ENCODE measurements at regions not wholly inside any gene's neighbourhood (a gene's known extent, or its start where the extent isn't known, plus 50 kb on each side); places are given as distances from the start of the nearest gene placed in this dataset.
"Not testable (repeated sequence)": the region's sequence is repeated elsewhere in the genome, so short reads cannot be mapped to it uniquely, and the experiment has no call there.

DNA sequence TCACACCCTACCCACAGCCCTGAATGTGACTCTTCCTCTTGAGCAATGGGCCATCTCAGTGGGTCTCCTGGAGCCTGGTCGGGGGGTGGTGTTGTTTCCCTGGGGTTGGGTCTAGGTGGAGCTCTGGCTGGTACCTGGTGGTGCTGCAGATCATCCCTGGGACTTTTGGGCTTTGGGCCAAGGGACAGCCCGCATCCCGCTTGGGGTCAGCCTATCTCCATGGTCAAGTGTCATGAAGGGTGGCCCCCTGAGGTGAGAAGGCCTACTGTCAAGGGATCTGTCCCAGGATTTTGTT lies 202.0 kb downstream of the UBE3A start:
- DNase-seq, result no peak

DNA sequence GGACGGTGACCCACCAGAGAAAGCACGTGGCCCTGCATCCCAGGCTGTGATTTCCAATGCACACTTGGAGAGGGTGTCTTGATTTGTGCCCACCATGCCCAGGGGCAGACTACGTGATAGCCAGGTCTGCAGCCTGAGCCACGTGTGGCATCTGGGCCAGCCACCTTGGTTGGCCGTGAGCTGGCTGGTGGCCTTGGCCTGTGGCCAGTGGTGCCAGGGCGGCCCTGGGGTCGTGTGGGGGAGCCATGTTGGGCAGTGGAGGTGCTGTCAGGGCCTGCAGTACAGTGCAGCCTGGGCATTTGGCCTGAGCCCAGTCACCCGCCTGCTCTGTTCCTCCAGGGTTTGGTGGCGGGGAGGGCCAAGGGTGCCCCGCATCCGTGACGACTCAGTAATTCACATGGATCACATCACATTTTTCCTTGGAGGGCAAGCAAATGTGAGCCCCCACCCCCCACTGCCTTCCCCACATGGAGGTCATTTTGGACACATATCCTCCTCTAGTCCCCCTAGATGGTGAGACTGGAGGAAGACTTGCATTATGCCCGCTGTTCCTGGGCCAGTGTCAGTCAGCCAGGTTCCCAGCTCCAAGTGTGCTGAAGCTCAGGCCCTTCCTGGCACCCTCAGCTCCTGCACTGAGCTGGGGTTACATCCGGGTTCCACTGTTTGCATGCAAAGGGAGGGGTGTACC lies 201.4 kb downstream of the UBE3A start:
- no peak for DNase-seq

DNA sequence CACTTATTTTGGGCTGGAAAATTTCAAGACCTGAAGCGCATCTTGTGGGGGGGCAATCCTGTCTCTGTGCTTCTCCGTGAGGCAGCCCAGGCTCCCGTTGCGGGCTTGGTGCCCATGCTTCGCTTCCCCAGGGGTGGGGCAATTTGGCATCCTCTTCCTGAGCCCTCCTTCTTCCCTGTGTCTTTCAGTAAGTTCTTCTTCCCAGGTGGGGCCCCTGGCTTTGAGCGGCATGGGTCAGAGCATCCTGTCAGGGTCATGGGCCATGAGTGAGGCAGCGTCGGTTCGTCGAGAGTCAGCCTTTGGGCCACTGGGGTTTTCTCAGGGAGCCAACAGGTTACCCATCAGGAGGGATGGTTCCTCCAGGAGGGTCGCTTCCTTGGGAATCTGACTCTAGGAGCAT lies 200.7 kb downstream of the UBE3A start:
- no peak for DNase-seq

DNA sequence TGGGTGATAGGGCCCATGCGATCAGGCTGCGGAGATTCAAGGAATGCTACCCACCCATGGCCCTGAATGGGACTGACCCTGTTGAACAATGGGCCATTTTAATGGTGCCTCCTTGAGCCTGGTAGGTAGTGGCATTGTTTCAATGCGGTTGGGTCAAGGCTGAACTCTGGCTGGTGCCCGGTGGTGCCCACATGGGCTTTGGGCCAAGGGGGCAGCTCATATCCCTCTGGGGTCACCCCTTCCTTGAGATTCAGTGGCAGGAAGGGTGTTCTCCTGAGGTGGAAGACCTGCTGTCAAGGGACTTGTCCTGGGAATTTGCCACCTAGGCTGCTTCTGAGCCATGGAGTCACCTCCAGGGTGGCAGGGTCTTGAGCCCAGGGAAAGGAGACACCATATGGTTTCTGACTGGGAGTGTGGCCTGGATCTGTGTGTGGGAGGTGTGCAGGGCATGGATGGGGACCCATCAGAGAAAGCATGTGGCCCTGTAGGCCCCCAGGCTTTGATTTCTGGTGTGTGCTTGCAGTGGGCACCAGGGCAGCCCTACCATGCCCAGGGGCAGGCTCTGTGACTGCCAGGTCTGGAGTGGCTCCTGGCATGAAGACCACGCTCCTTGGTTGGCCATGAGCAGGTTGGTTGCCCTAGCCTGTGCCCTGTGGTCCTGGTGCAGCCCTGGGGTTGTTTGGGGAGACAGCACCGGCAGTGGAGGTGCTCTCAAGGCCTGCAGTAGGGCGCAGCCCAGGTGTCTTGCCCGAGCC lies 199.9 kb downstream of the UBE3A start:
- DNase-seq, result no peak

DNA sequence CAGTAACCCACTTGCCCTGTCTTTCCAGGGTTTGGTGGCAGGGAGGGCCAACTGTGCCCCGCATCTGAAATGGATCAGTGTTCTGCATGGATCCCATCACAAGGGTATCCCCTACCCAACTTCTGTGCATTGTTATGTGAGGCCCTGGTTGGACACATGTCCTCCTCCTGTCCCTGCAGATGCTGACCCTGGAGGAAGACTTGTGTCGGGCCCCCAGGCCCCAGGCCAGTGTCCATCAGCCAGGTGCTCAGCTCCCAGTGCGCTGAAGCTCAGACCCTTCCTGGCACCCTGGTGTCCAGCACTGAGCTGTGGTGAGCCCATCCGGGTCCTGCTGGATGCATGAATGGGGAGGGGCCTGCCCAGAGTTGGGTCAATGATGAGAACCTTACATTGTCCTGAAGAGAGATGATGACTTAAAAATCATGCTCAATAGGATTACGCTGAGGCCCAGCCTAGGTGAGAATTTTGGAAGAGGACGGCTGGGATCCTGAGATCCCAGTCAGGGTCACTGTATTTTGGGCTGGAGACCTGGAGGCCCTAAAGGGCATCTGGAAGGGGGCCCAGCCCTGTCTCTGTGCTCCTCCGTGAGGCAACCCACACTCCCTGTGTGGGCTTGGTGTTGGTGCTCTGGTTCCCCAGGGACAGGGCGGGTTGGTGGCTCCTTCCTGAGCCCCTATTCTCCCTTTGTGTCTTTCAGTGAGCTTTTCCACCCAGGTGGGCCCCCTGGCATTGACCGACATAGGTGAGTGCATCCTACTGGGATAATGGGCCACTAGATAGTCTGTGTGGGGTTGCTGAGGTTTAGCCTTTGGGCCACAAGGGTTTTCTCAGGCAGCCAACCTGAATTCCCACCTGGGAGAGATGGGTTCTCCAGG lies 199.1 kb downstream of the UBE3A start:
- DNase-seq, result no peak

DNA sequence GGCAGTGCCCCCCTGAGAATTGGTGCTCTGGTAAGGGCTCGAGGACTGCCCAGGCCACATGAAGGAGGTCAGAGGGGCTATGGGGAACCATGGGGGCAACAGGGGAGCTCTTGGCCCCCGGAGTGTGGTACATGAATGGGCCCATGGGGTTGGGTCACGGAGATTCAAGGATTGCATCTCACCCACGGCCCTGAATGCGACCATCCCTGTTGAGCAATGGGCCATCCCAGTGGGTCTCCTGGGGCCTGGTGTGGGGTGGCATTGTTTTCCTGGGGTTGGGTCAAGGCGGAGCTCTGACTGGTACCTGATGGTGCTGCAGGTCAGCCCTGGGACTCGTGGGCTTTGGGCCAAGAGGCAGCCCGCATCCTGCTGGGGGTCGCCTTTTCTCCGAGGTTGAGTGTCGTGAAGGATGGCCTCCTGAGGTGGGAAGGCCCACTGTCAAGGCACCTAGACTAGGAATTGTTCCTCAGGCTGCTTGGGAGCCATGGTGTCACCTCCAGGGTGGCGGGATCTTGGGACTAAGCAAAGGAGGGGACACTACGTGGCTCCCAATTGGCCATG lies 198.3 kb downstream of the UBE3A start:
- DNase-seq, result peak; percentile 1

DNA sequence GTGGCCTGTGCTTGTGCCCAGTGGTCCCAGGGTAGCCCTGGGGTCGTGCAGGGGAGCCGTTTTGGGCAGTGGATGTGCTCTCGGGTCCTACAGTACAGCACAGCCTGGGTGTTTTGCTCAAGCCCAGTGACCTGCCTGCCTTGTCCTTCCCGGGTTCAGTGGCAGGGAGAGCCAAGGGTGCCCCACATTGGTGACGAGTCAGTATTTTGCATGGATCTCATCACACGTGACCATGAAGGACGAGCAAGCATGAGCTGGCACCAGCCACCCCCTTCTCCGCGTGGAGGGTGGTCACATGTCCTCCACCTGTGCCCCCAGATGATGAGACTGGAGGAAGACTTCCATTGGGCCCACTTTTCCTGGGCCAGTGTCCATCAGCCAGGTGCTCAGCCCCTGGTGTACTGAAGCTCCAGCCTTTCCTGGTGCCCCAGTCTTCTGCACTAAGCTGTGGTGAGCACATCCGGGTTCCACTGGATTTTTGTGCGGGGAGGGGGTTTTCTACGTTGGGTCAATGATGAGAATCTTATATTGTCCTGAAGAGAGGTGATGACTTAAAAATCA lies 197.5 kb downstream of the UBE3A start:
- DNase-seq, result peak; percentile 0

DNA sequence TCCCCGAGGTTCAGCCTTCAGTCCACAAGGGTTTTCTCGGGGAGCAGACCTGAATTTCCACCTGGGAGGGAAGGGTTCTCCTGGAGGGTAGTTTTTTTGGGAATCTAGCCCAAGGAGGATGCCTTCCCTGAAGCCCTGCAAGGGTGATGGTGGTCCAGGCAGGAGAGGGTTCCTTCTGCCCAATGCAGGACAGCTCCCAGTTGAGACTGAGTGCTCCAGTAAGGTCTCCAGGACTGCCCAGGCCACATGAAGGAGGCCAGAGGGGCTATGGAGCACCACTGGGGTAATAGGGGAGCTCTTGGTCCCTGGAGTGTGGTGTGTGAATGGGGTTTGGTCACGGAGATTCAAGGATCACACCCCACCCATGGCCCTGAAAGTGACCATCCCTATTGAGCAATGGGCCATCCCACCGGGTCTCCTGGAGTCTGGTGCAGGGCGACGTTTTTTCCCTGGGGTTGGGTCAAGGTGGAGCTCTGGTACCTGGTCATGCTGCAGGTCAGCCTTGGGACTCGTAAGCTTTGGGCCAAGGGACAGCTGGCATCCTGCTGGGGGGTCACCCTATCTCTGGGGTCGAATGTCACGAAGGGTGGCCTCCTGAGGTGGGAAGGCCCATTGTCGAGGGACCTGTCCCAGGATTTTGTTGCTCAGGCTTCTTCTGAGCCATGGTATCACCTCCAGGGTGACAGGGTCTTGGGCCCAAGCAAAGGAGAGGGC lies 196.5 kb downstream of the UBE3A start:
- DNase-seq, result peak; percentile 1

DNA sequence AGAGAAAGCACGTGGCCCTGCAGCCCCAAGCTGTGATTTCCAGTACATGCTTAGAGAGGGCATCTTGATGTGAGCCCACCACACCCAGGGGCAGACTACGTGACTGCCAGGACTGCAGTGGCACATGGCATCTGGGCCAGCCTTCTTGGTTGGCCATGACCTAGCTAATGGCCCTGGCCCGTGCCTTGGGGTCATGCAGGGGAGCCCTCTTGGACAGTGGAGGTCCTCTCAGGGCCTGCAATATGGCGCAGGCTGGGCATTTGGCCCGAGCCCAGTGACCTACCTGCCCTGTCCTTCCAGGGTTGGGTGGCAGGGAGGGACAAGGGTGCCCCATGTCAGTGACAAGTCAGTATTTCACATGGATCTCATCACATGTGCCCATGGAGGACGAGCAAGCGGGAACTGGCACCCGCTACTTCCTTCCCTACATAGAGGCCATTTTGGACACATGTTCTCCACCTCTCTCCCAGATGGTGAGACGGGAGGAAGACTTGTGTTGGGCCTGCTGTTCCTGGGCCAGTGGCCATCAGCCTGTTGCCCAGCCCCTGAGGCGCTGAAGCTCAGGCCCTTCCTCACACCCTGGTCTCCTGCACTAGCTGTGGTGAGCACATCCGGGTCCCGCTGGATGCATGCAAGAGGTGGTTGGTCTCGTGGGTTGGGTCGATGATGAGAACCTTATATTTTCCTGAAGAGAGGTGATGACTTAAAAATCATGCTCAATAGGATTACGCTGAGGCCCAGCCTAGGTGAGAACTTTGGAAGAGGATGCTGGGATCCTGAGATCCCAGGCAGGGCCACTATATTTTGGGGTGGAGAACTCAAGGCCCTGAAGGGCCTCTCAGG lies 195.6 kb downstream of the UBE3A start:
- DNase-seq, result peak; percentile 1

DNA sequence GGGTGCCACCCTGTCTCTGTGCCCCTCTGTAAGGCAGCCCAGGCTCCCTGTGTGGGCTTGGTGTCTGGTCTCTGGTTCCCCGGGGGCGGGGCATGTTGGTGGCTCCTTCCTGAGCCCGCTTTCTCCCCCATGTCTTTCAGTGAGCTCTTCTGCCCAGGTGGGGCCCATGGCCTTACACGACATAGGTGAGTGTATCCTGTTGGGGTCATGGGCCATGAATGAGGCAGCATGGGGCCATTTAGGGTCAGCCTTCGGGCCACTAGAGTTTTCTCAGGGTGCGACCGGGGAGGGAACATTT lies 195.1 kb downstream of the UBE3A start:
- no peak for DNase-seq

DNA sequence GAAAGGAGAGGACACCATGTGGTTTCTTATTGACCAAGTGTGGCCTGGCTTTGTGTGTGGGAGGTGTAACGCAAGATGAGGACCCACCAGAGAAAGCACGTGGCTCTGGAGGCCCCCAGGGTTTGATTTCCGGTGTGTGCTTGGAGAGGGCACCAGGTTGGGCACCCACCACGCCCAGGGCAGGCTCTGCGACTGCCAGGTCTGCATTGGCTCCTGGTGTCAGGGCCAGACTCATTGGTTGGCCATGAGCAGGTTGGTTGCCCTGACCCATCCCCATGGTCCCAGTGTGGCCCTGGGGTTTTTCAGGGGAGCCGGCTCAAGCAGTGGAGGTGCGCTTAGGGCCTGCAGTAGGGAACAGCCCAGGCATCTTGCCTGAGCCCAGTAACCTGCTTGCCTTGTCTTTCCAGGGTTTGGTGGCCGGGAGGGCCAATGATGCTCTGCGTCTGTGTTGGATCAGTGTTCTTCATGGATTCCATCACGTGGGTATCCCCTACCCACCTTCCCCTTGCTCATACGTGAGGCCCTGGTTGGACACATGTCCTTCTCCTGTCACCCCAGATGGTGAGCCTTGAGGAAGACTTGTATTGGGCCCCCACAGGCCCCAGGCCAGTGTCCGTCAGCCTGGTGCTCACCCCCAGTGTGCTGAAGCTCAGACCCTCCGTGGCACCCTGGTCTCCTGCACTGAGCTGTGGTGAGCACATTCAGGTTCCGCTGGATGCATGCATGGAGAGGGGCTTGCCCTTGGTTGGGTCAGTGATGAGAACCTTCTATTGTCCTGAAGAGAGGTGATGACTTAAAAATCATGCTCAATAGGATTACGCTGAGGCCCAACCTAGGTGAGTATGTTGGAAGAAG lies 193.9 kb downstream of the UBE3A start:
- no peak for DNase-seq

DNA sequence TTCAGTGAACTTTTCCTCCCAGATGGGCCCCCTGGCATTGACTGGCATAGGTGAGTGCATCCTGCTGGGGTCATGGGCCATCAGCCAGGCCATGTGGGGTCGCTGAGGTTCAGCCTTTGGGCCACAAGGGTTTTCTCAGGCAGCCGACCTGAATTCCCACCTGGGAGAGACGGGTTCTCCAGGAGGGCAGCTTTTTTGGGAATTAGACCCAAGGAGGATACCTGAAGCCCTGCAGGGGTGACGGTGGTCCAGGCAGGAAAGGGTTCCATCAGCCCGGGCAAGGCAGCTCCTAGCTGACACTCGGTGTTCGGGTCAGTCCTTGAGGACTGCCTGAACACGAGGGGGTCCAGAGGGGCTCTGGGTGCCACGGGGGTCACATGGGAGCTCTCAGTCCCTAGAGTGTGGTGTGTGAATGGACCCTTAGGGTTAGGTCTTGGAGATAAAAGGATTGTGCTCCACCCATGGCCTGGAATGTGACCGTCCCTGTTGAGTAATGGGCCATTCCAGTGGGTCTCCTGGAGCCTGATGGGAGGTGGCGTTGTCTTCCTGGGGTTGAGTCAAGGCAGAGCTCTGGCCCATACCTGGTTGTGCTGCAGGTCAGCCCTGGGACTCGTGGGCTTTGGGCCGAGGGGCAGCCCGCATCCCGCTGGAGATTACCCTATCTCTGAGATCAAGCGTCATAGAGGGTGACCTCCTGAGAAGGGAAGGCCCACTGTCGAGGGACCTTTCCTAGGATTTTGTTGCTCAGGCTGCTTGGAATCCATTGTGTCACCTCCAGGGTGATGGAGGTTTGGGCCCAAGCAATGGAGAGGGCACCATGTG lies 192.8 kb downstream of the UBE3A start:
- no peak for DNase-seq

DNA sequence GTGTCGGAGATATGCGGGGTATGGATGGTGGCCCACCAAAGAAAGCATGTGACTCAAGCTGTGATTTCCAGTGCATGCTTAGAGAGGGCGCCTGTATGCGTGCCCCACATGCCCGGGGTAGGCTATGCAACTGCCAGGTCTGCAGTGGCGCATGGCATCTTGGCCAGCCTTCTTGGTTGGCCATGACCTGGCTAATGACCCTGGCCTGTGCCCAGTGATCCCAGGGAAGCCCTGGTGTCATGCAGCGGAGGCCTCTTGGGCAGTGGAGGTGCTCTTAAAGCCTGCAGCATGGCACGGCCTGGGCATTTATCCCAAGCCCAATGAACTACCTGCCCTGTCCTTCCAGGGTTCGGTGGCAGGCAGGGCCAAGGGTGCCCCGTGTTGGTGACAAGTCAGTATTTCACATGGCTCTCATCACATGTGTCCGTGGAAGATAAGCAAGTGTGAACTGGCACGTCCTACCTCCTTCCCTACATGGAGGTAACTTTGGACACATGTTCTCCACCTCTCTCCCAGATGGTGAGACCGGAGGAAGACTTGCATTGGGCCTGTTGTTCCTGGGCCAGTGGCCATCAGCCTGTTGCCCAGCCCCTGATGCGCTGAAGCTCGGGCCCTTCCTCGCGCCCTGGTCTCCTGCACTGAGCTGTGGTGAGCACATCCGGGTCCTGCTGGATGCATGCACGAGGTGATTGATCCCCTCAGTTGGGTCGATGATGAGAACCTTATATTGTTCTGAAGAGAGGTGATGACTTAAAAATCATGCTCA lies 192.0 kb downstream of the UBE3A start:
- no peak for DNase-seq

DNA sequence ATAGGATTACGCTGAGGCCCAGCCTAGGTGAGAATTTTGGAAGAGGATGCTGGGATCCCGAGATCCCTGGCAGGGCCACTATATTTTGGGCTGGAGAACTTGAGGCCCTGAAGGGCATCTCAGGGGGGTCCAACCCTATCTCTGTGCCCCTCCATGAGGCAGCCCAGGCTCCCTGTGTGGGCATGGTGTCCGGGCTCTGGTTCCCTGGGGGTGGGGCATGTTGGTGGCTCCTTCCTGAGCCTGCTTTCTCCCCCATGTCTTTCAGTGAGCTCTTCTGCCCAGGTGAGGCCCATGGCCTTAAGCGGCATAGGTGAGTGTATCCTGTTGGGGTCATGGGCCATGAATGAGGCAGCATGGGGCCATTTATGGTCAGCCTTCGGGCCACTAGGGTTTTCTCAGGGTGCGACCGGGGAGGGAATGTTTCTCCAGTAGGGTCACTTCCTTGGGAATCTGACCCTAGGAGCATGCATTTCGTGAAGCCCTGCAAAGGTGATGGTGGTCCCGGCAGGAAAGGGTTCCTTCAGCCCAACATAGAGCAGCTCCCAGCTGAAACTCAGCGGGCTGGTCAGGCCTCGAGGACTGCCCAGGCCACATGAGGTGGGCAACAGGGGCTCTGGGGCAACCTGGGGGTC lies 191.3 kb downstream of the UBE3A start:
- DNase-seq, result no peak

DNA sequence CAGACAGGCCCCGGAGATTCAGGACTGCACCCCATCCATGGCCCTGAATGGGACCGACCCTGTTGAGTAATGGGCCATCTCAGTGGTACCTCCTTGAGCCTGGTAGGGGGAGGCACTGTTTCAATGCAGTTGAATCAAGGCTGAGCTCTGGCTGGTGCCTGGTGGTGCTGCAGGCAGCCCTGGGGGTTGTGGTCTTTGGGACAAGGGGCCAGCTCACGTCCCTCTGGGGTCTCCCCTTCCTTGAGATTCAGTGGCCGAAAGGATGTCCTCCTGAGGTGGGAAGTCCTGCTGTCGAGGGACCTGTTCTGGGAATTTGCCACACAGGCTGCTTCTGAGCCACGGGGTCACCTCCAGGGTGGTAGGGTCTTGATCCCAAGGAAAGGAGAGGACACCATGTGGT lies 190.7 kb downstream of the UBE3A start:
- not testable (repeated sequence) for DNase-seq

DNA sequence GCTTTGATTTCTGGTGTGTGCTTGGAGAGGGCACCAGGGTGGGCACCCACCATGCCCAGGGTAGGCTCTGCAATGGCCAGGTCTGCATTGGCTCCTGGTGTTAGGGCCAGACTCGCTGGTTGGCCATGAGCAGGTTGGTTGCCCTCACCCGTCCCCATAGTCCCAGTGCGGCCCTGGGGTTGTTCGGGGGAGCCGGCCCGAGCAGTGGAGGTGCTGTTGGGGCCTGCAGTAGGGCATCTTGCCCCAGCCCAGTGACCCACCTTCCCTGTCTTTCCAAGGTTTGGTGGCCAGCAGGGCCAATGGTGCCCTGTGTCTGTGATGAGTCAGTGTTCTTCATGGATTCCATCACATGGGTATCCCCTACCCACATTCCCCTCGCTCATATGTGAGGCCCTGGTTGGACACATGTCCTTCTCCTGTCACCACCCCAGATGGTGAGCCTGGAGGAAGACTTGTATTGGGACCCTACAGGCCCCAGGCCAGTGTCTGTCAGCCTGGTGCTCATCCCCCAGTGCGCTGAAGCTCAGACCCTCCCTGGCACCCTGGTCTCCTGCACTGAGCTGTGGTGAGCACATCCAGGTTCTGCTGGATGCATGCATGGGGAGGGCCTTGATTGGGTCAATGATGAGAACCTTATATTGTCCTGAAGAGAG lies 190.1 kb downstream of the UBE3A start:
- DNase-seq, result no peak

DNA sequence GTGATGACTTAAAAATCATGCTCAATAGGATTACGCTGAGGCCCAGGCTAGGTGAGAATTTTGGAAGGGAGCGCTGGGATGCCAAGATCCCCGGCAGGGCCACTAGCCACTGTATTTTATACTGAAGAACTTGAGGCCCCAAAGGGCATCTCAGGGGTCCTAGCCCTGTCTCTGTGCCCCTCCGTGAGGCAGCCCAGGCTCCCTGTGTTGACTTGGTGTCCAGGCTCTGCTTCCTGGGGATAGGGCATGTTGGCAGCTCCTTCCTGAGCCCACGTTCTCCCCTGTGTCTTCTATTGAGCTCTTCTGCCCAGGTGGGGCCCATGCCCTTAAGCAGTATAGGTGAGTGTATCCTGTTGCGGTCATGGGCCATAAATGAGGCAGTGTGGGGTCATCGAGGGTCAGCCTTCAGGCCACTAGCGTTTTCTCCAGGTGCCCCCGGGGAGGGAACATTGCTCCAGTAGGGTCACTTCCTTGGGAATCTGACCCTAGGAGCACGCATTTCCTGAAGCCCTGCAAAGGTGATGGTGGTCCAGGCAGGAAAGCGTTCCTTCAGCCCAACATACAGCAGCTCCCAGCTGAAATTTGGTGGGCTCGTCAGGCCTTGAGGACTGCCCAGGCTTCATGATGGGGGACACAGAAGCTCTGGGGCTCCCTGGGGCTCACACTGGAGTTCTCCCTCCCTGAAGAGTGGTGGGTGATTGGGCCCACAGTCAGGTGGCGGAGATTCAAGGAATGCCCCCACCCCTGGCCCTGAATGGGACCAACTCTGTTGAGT lies 189.4 kb downstream of the UBE3A start:
- no peak for DNase-seq
